22Rv1 (cell line): ENCODE measurements at regions not wholly inside any gene's neighbourhood (a gene's known extent, or its start where the extent isn't known, plus 50 kb on each side); places are given as distances from the start of the nearest gene placed in this dataset.

Experiments
- ZFX ChIP-seq: fragments of 450-650 bp; IDR thresholded peaks from 2 replicates; pipeline ENCODE4 v1.6.1; 2017; ENCODE audit warnings: antibody characterized with exemption, borderline replicate concordance
- TF ChIP-seq, protein P1 (sequence below): fragments of 450-650 bp; IDR thresholded peaks from 2 replicates; pipeline ENCODE4 v1.5.1; 2017; ENCODE audit warnings: mild to moderate bottlenecking

GRCh38 chr3:139121513-139122220, 77.0 kb upstream of the PRR23C start:
- TF ChIP-seq, protein P1, sequence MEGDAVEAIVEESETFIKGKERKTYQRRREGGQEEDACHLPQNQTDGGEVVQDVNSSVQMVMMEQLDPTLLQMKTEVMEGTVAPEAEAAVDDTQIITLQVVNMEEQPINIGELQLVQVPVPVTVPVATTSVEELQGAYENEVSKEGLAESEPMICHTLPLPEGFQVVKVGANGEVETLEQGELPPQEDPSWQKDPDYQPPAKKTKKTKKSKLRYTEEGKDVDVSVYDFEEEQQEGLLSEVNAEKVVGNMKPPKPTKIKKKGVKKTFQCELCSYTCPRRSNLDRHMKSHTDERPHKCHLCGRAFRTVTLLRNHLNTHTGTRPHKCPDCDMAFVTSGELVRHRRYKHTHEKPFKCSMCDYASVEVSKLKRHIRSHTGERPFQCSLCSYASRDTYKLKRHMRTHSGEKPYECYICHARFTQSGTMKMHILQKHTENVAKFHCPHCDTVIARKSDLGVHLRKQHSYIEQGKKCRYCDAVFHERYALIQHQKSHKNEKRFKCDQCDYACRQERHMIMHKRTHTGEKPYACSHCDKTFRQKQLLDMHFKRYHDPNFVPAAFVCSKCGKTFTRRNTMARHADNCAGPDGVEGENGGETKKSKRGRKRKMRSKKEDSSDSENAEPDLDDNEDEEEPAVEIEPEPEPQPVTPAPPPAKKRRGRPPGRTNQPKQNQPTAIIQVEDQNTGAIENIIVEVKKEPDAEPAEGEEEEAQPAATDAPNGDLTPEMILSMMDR = no peak
- TF ChIP-seq ZFX = no peak
